Body of pancreas (tissue), 4 donors: ENCODE measurements at regions not wholly inside any gene's neighbourhood (a gene's known extent, or its start where the extent isn't known, plus 50 kb on each side); places are given as distances from the start of the nearest gene placed in this dataset.

ENCODE experiments used
- ATAC-seq: fragments of 150-250 bp; one replicate; pipeline ENCODE4 v1.9.1; 2016
- DNase-seq, 4 donors: peaks; one replicate each; pipeline ENCODE4 v3.0.0-alpha.2; 2019
- H3K27ac ChIP-seq, 4 donors: fragments of 200-600 bp; sonication (generic); 1 replicate in 3 of 4; 2 replicates in 1 of 4; pipeline versions ENCODE4 v1.5.1 to v1.6.1; 2016 to 2019; ENCODE audit warnings: mild to moderate bottlenecking in 1 of 4, mixed read lengths in 1 of 4, moderate library complexity in 1 of 4
- H3K27me3 ChIP-seq, 2 donors: fragments of 200-600 bp; sonication (generic); one replicate each; pipeline ENCODE4 v1.6.0; 2016; ENCODE audit warnings: mild to moderate bottlenecking in 1 of 2
- H3K36me3 ChIP-seq, 2 donors: fragments of 200-600 bp; sonication (generic); replicated peaks in 1 of 2; 2 replicates each; pipeline ENCODE4 v1.5.1; 2016; ENCODE audit warnings: low read depth in 2 of 2; ENCODE audit not compliant: insufficient read depth in 1 of 2
- H3K4me1 ChIP-seq: fragments of 200-600 bp; sonication (generic); one replicate; pipeline ENCODE4 v1.6.0; 2016
- H3K4me3 ChIP-seq, 2 donors: fragments of 200-600 bp; sonication (generic); 1 replicate in 1 of 2; 2 replicates in 1 of 2; pipeline ENCODE4 v1.5.1; 2016 to 2019
- H3K9me3 ChIP-seq, 3 donors: fragments of 200-600 bp; sonication (generic); 1 replicate in 2 of 3; 2 replicates in 1 of 3; pipeline ENCODE4 v1.5.1; 2016
- CTCF ChIP-seq, 7 experiments: fragments of 450-650 bp in 4 of 7; fragments of 200-600 bp in 3 of 7; sonication (generic) in 3 of 7; IDR thresholded peaks; one replicate each; pipeline ENCODE4 v1.5.1; 2016 to 2019; ENCODE audit warnings: antibody characterized with exemption in 7 of 7
- POLR2A ChIP-seq, 3 donors: fragments of 450-650 bp; IDR thresholded peaks; one replicate each; pipeline ENCODE4 v1.6.1; 2016; ENCODE audit warnings: antibody characterized with exemption in 3 of 3, mild to moderate bottlenecking in 2 of 3
- WGBS, 2 donors: methylation state at CpG; one replicate each; pipeline ENCODE4 v1.1.5; 2017; 5-methylcytosine and 5-hydroxymethylcytosine counted together
- intact Hi-C: fragments of 100-400 bp; cut with DNase I; formaldehyde crosslinking; loops from one replicate; pipeline ENCODE4 v1.15.1; 2023

GRCh38 chr11:80900265-80900664 lies 1459.4 kb upstream of the TENM4 start:
- Histone ChIP-seq H3K4me1 (no peaks in the 10 kb centered on the region), H3K27ac (no peak overlapping the region), H3K9me3 (no peaks in the 10 kb centered on the region), H3K27me3 (no peaks in the 10 kb centered on the region), H3K36me3 (no peaks in the 10 kb centered on the region), H3K4me3 (no peak overlapping the region)
- TF ChIP-seq CTCF (IDR thresholded peaks at IDR 0.05) (no peak), POLR2A (IDR thresholded peaks at IDR 0.05) (no peak)
- WGBS, 2 donors = 51 to 53% methylated on average over 2 of the region's 2 CpGs
- intact Hi-C loops = no loop called here
- no peak for DNase-seq
- no peak for ATAC-seq

GRCh38 chr11:80899381-80899780 lies 1458.6 kb upstream of the TENM4 start:
- ATAC-seq = no peak
- no peaks in the 10 kb centered on the region for H3K27me3 ChIP-seq
- no peaks in the 10 kb centered on the region for H3K4me1 ChIP-seq
- no peak for DNase-seq
- intact Hi-C loops = no loop called here
- TF ChIP-seq CTCF (IDR thresholded peaks at IDR 0.05) = no peak
- no peak for TF ChIP-seq POLR2A (IDR thresholded peaks at IDR 0.05)
- H3K27ac ChIP-seq = no peak overlapping the region
- H3K36me3 ChIP-seq = no peaks in the 10 kb centered on the region
- 16 to 19% methylated on average over 1 of the region's 1 CpG for WGBS, 2 donors
- no peaks in the 10 kb centered on the region for H3K9me3 ChIP-seq
- no peak overlapping the region for H3K4me3 ChIP-seq

- H3K4me3 ChIP-seq = no peak overlapping the region
- no peak for TF ChIP-seq CTCF (IDR thresholded peaks at IDR 0.05)
- no peak for TF ChIP-seq POLR2A (IDR thresholded peaks at IDR 0.05)
- intact Hi-C loops = no loop called here
- H3K4me1 ChIP-seq = no peaks in the 10 kb centered on the region
- H3K9me3 ChIP-seq = no peaks in the 10 kb centered on the region
- ATAC-seq (no peak), DNase-seq (no peak)
- no peaks in the 10 kb centered on the region for H3K27me3 ChIP-seq
- H3K27ac ChIP-seq = no peak overlapping the region
- 61 to 76% methylated on average over 4 of the region's 4 CpGs for WGBS, 2 donors
- no peaks in the 10 kb centered on the region for H3K36me3 ChIP-seq
Measured at GRCh38 chr11:80898910-80899309, 1458.1 kb upstream of the TENM4 start.

GRCh38 chr11:80886684-80887083 lies 1445.9 kb upstream of the TENM4 start:
- no peaks in the 10 kb centered on the region for H3K27me3 ChIP-seq
- H3K4me3 ChIP-seq = no peak overlapping the region
- TF ChIP-seq POLR2A (IDR thresholded peaks at IDR 0.05) (no peak), CTCF (IDR thresholded peaks at IDR 0.05) (no peak)
- DNase-seq = no peak
- H3K9me3 ChIP-seq = no peaks in the 10 kb centered on the region
- H3K4me1 ChIP-seq = no peaks in the 10 kb centered on the region
- intact Hi-C loops = no loop called here
- H3K27ac ChIP-seq = no peak overlapping the region
- H3K36me3 ChIP-seq = no peaks in the 10 kb centered on the region
- ATAC-seq = no peak

GRCh38 chr11:80873310-80873999 lies 1432.6 kb upstream of the TENM4 start:
- DNase-seq (no peak), ATAC-seq (no peak)
- Histone ChIP-seq H3K36me3 (no peaks in the 10 kb centered on the region), H3K4me3 (no peak overlapping the region), H3K4me1 (no peaks in the 10 kb centered on the region), H3K27ac (no peak overlapping the region), H3K27me3 (no peaks in the 10 kb centered on the region), H3K9me3 (no peaks in the 10 kb centered on the region)
- TF ChIP-seq POLR2A (IDR thresholded peaks at IDR 0.05) (no peak), CTCF (IDR thresholded peaks at IDR 0.05) (no peak)
- intact Hi-C loops = no loop called here
- 40 to 48% methylated on average over 6 of the region's 6 CpGs for WGBS, 2 donors
